Calu3 (cell line): ENCODE measurements at regions not wholly inside any gene's neighbourhood (a gene's known extent, or its start where the extent isn't known, plus 50 kb on each side); places are given as distances from the start of the nearest gene placed in this dataset.

Experiments
- BruUV-seq: library from RNA; stranded (reverse); fragments of 400-500 nt; replicated peaks from 2 replicates; lab custom pipeline; 2021; lab: Mats Ljungman, UMichigan
- CTCF ChIA-PET: fragments of 300-600 bp; sonication (Branson Sonifier 250); formaldehyde crosslinking; loops from one replicate; lab custom pipeline; 2022; ENCODE audit warnings: antibody characterized with exemption; lab: Charles Lee
- DNase-seq: peaks from one replicate; pipeline ENCODE4 v3.0.0; 2022
- H3K27ac Mint-ChIP-seq: one replicate; pipeline ENCODE4 v1.8.0; 2022; ENCODE audit warnings: mixed read lengths; ENCODE audit not compliant: unreplicated experiment
- H3K27me3 Mint-ChIP-seq: one replicate; pipeline ENCODE4 v1.8.0; 2022; ENCODE audit warnings: mixed read lengths; ENCODE audit not compliant: unreplicated experiment
- H3K36me3 Mint-ChIP-seq: one replicate; pipeline ENCODE4 v1.8.0; 2022; ENCODE audit warnings: mild to moderate bottlenecking, moderate library complexity, mixed read lengths; ENCODE audit not compliant: insufficient read depth, unreplicated experiment
- H3K4me1 Mint-ChIP-seq: one replicate; pipeline ENCODE4 v1.8.0; 2022; ENCODE audit warnings: mild to moderate bottlenecking, low read depth, mixed read lengths; ENCODE audit not compliant: unreplicated experiment
- H3K4me3 Mint-ChIP-seq: one replicate; pipeline ENCODE4 v1.8.0; 2022; ENCODE audit warnings: mild to moderate bottlenecking, low read depth, moderate library complexity, mixed read lengths; ENCODE audit not compliant: unreplicated experiment
- H3K9me3 Mint-ChIP-seq: one replicate; pipeline ENCODE4 v1.8.0; 2022; ENCODE audit warnings: low read depth, mixed read lengths; ENCODE audit not compliant: unreplicated experiment
- CTCF ChIP-seq: fragments of 200-600 bp; IDR thresholded peaks from one replicate; pipeline ENCODE4 v1.8.0; 2022; ENCODE audit warnings: antibody characterized with exemption; ENCODE audit not compliant: unreplicated experiment
- intact Hi-C: fragments of 100-400 bp; cut with micrococcal nuclease; formaldehyde crosslinking; loops from one replicate; pipeline ENCODE4 v1.10.0; 2022; ENCODE audit not compliant: unreplicated experiment

GRCh38 chr6:22794844-22795243 lies 225.5 kb downstream of the HDGFL1 start:
- Mint-ChIP-seq H3K27ac (no peak overlapping the region), H3K4me1 (no peaks in the 10 kb centered on the region), H3K27me3 (no peaks in the 10 kb centered on the region), H3K36me3 (no peaks in the 10 kb centered on the region), H3K9me3 (no peaks in the 10 kb centered on the region), H3K4me3 (no peak overlapping the region)
- BruUV-seq, result no TSS peak
- no peak for DNase-seq
- CTCF ChIA-PET, result interaction anchor here (0.5 kb wide), 1 partner anchor 147 kb away, joined by 3 read pairs; no protein-coding TSS in a partner anchor
- intact Hi-C loops, result no loop called here
- TF ChIP-seq CTCF, result no peak

GRCh38 chr6:22800451-22800850 lies 231.1 kb downstream of the HDGFL1 start:
- Mint-ChIP-seq H3K36me3 (no peaks in the 10 kb centered on the region), H3K4me1 (no peaks in the 10 kb centered on the region), H3K27ac (no peak overlapping the region), H3K4me3 (no peak overlapping the region), H3K9me3 (peaks cover 4% of the 10 kb centered on the region), H3K27me3 (no peaks in the 10 kb centered on the region)
- no peak for TF ChIP-seq CTCF
- intact Hi-C loops, result no loop called here
- CTCF ChIA-PET, result no interaction called here
- DNase-seq, result no peak
- BruUV-seq, result no TSS peak

GRCh38 chr6:22801831-22802230 lies 232.5 kb downstream of the HDGFL1 start:
- Mint-ChIP-seq H3K27me3 (no peaks in the 10 kb centered on the region), H3K4me3 (no peak overlapping the region), H3K27ac (no peak overlapping the region), H3K9me3 (peaks cover 4% of the 10 kb centered on the region), H3K4me1 (no peaks in the 10 kb centered on the region), H3K36me3 (no peaks in the 10 kb centered on the region)
- intact Hi-C loops, result no loop called here
- CTCF ChIA-PET, result no interaction called here
- no peak for TF ChIP-seq CTCF
- BruUV-seq, result no TSS peak
- DNase-seq, result no peak

GRCh38 chr6:22804620-22805261 lies 235.4 kb downstream of the HDGFL1 start:
- Mint-ChIP-seq H3K27me3 (no peaks in the 10 kb centered on the region), H3K27ac (no peak overlapping the region), H3K4me3 (no peak overlapping the region), H3K4me1 (no peaks in the 10 kb centered on the region), H3K36me3 (no peaks in the 10 kb centered on the region), H3K9me3 (peaks cover 4% of the 10 kb centered on the region)
- BruUV-seq, result no TSS peak
- CTCF ChIA-PET, result no interaction called here
- no peak for DNase-seq
- intact Hi-C loops, result no loop called here
- no peak for TF ChIP-seq CTCF
